Nucleus accumbens (tissue), 56 donors: ENCODE measurements at regions not wholly inside any gene's neighbourhood (a gene's known extent, or its start where the extent isn't known, plus 50 kb on each side); places are given as distances from the start of the nearest gene placed in this dataset.
"Not testable (repeated sequence)": the region's sequence is repeated elsewhere in the genome, so short reads cannot be mapped to it uniquely, and the experiment has no call there.

Source experiments
- DNase-seq, 56 donors: peaks; one replicate each; lab custom pipeline; 2025; lab: John Stamatoyannopoulos, UW

DNA sequence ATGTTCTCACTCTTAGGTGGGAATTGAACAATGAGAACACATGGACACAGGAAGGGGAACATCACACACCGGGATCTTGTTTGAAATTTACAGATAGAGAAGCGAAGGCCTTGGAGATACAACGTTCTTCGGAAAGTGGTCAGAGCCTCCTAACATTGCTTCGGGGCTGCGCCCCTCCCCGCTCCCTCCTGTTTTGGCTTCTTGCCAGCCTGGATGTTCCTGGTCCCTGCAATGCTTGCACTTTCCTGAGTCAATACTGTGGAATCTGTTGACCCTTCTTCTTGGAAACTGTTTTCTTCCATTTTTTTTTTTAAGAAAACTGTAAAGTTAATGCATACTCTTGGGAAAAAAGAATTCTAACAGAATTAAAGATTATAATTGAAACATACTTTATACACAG, 360.8 kb downstream of the SOCS6 start:
- DNase-seq, result no peak

DNA sequence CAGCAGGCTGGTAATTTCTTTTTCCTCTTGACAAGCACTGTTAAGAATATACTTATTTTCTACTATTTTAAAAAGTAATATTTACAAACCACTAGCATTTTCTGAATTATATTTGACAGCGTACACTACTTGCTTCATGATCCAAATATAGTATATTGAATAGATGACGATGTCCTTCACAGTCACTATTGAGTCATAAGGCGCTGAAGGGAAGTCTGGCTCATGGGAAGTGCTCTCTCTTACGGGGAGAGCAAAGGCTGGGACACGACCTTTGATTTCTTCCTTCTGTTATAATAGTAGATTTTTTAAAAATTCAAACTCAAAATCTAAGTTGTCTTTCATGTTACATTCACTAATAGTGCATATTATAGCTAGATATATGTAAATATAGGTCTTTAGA, 357.1 kb downstream of the SOCS6 start:
- DNase-seq, result no peak

DNA sequence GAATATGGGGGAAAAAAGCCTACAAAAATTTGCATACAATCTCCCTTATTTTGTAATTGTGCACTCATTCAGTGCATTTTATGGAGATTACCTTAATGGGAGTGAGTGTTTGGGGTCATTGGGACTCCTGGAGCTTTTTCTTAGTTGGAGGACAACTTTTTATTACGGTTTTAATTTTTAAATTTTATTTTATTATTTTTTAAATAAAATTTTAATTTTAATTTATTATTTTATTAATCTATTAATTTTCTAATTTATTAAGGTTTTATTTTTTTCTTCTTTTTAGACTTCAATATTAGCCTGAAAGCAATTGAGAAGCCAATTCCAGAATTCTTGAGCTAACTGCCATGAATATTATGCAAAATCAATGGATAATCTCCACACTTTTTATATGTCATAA, 355.0 kb downstream of the SOCS6 start:
- DNase-seq, result no peak

DNA sequence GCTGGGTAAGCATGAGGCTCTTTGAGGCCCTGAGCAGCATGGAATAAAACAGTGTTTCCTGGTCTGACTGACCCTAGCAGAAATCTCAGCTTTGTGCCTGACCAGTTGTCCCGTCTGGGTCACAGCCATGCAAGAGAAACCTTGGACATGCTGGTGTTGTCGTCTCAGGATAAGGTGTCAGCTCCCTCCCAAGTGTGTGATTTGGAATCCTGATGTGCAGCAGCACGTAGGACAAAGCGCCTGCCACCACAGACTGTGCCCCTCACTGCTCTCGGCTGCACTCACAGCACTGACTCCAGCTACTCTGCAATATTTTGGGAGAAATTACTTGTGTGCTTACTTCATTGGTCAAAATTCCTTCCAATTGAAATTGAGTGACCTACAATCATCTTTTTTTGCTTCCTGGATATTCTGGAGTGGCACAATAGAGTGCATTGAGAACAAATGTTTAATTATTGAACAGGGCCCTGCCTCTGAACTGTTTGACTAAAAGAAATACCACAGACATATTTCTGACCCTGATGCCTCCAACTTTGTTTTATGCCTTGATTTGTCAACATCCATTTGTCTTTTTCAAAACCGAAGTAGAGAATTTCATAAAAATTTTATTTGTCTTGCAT, 352.4 kb downstream of the SOCS6 start:
- no peak for DNase-seq

DNA sequence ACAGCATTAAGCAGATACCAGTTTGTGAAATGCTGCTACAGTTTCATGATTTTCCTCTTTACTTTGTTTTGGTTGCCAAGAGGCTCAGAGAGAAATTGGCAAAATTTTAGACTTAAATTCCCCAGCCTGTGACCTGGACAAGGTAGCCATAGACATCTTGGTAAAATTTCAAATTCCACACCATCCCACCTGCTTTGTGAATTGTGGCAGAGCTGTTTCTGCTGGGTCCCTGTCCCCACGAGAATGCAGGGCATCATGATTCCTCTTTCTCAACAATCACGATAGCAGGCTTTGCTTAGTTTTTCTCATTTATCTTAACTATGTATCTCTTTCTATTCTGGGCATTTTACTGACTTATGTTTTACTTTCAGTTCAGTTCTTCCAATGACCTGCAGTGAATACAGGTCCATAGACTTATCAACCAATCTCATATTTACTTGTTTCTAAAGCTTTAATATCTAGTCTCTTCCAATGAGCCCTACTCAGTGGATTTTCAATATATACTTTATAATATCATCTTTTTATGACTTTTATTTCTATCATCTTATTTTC, 351.6 kb downstream of the SOCS6 start:
- DNase-seq, result no peak

DNA sequence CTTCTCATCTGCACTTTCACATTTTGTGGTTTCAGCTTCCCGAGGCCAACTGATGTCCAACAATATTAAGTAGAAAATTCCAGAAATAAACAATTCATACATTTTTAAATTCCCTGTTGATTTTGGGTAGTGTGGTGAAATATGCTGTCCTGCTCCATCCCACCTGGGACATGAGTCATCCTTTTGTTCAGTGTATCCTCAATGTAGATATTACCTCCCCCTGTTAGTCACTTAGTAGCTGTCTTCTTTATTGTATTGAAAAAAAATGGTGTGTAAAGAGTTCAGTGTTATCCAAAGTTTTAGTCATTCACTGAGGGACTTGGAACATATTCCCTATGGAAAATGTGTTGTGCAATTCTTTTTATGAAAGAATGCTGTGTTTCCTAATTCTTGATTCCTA, 348.1 kb downstream of the SOCS6 start:
- no peak for DNase-seq

DNA sequence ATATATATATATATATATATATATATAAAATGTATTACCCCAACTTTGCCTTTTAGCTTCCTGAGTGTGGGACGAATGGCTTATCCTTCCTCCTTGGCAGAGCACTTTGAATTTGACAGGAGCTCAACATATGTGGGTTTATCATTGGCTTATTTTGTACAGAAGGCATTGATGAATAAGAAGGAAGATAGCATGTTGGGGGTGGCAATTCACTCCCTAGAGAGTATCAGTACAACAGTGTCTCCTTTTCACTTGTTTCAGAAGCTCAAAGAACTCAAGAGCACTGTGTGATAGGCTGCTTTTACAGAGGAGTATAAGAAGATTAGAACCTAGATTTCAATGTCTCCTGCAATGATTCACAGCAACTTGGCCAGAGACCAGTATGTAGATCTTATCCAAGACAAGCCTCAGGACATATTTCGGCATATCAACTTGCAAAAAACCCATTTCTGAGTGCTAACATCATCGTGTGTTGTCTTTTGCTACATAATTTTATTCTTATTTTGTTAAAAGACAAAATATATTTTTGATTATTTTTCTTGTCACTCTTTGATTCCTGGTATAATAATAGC, 345.8 kb downstream of the SOCS6 start:
- no peak for DNase-seq

DNA sequence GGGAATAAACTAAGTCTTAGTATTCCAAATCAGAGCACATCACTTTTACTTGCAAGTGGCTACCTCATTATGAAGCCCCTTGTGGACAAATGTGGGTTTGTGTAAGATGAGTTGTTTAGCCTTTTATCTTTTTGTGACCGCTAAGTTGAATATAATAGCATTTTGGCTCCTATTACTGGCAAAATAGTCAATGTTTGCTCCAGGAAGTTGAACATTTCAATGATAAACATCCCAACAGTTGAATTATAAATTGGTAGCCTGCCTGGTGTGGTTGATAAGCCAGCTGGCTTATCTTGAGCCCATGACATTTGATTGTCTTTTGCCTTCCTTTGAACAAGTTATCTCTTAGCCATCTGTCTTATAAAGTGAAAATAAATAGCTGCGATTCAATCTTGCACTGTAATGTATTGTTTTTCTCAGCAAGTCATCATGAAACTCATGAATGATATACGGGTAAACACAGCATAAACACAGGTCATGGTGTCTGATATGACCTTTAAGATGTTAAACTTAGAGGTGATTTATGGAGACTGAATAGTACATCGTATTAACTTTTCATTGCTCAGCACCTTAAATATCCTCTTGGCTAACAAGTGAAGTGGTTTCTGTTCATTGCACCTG, 338.4 kb downstream of the SOCS6 start:
- DNase-seq, result no peak

DNA sequence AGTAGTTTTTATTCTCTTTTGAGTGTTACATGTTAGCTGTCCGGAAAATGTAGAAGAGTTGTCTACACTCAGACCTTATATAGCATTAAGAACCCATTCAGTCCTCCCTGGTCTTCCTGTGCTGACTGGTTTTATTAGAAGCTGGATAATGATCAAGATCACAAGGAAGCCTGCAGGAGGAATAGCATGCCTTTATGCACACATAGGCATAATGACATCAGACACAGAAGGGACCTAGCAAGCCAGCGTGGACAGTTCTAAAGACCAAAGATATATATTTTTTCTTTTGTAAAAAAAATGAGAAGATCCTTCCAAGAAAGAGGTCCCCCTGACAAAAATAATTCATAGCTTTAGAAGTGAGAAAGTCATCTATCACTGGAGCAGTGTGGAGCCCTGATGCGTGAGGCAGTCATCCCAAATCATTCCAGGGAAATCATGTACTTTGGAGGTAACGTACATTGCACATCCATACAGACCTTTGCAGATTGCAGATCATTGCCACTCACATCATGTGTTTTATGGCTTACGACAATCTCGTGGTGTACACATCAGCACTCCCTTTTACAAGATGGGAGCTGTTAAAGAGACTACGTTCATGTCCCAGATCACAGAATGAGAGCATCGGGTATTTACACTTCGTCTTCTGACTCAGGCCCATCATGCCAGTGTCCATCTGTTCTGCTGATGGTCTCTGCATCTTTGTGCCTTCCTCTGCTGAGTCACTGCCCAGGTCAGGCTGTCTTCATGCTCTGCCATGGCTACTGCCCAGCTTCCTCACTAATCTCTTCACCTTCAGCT, 334.0 kb downstream of the SOCS6 start:
- DNase-seq, result no peak

DNA sequence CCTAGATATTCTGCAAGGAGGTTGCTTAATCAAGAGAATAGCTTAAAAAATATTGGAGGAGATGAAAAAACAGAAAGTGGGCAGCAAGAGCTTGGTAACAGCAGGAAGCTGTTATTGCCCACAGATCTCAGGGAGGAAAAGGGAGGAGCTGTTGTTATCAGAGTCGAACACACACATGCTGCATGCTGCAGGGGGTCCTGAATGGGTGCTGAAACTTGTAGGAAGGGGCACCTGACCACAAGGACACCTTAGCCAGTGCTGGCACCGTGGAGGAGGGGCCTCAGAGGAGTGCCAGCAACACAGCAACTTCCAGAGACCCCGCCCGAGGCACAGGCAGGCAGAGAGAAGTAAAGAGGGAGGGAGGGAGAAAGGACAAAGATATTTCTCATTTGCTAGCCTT, 332.9 kb downstream of the SOCS6 start:
- no peak for DNase-seq

DNA sequence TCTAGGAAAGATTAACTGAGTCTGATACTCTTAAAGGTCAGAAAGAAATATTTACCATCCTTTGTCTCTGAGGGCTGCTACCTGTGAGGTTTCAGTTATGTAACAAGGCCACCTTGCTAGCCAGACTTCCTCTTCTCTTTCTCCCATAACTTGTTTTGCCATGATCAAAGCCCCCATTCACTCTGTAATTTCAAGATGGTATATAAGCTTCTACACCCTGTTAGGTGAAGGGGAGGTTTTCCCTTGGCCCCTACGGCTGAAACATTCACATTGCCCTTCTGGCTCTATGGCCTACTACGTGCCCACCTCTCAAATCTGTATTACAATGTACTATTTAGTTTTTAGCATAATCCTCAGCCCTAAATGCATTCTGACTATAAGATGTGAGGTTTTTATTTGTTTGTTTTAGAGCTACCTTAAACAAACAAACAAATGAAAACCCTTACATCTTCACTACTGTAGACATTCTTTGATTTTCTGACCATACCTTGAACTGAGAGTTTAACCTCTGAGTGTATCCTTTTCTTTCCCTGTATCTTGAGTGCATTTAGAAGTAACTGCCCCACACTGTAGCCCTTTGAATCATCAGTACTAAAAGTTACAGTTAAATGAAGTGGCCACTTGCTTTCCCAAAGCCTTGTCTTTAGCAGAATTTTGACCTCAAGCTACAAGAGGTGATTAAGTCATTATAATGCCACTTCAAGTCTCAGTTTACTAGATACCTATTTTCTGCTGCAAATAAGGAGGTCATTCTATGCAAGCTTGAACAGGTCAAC, 332.2 kb downstream of the SOCS6 start:
- DNase-seq, result no peak

DNA sequence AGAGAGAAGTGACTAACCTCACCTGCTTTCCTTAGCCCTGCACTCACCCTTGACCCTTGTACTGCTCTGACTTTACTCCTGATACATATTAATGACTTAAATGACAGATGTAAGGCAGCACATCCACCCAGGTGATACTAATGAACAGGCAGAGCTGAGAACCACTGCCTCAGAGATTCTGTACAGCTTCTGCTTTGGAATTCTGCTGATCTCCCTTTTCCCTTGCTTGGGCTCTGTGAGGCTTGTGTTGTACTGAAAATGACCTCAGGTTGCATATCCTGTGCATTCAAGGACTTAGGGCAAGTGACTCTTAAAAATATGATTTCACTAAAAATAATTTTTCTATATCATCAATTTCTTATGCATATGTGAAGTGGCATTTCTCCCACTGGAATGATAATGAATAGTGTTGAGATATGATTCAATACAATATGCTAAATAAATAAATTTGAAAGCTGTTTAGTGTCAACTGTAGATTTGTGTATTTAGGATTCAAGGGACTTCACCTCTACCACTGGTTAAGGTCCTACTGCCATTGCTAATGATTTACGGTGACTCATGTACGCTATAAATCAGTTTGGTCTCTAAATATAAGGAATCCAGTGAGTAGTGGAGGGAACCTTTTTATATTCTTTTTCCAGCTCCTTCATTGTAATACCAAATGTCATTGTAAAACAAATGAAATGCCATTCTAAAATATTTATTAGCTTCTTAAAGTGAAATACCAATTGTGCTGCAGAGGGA, 328.3 kb downstream of the SOCS6 start:
- no peak for DNase-seq

DNA sequence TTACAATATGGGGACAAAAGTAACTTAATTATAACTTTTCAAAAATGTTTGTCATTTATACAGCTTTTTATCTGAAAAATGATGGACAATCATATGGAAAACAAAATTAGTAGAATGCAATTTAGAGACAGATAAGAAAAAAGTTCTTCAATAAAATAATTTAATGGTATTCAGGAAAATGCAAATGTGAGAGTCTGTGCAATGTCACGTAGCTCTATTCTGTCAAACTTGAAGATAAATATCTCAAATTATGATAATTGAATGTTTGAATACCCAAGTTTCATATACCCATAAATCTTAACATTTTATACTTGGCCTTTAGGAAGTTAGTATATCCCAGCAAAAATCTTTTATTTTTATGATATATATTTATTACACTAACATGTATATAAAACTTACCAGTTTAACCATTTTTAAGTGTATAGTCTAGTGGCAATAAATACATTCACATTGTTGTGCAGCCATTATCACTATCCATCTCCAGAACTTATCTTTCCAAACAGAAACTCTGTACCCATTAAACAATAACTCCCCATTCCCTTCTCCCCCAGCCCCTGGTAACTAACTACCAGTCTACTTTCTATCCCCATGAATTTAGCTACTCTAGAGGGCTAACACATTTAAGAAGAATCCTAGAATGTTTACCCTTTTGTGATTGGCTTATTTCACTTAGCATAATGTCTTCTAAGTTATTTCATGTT, 311.5 kb downstream of the SOCS6 start:
- DNase-seq, result no peak

DNA sequence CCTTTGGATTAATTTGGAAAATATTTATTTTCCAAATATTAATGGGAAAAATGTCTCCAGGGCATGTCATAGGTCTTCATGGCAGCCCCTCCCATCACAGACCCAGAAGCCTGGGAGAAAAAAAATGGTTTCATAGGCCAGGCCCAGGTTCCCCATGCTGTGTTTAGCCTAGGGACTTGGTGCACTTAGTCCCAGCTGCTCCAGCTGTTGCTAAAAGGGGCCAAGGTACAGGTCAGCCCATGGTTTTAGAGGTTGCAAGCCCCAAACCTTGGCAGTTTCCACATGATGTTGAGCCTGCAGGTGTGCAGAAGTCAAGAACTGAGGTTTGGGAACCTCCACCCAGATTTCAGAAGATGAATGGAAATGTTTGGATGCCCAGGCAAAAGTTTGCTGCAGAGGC, 309.6 kb downstream of the SOCS6 start:
- no peak for DNase-seq

DNA sequence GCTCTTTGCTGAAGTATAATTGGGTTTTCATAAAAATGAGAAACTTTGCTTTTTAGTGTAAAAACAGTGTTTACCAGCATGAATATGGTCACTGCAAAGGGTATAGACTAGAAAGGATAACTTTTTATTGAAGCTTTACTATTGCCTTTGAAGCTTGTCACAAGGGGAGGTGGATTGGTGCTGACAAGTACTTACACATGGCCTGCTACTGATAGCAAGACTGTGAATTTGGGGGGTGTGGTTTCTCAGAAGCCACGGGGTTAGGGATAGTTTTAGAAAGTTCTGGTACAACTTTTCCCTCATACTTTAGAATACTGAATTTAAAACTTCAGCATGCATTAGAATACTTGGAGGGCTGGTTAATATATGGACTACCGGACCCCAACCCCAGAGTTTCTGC, 294.1 kb downstream of the SOCS6 start:
- no peak for DNase-seq

DNA sequence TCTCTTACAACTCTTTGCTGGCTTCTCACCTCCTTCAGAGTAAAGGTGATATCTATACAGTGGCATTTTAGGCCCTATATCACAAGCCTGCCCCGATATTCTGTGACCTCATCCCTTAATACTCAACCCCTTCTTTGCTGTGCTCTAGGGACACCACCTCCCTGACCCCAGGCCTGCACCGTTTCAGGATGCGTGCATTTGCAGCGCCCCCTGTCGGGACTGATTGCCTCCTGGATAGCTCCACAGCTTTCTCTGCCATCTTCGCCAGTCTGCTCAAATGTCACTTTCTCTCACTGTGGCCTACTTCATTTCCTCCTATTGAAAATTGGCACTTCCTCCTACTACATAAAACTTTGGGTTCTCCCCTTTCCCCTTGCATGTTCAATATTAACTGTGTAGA, 289.6 kb downstream of the SOCS6 start:
- DNase-seq, result no peak

DNA sequence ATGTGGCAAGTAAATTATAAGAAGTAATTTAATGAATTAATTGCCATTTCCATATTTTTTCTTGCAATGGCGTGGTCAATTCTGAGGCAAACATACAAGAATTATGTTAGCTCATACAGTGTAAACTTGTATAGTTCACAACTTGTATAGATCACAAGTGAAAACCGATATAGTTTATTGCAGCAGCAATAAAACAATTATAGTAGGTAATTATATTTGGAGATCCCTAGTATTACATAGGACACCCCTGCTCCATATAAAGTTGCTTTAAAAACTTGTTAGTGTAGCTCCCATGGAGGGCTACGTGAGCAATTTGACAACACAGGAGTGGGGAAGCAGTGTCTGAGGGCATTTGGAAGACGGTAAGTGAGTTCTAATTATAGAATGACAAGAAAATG, 288.2 kb downstream of the SOCS6 start:
- no peak for DNase-seq

DNA sequence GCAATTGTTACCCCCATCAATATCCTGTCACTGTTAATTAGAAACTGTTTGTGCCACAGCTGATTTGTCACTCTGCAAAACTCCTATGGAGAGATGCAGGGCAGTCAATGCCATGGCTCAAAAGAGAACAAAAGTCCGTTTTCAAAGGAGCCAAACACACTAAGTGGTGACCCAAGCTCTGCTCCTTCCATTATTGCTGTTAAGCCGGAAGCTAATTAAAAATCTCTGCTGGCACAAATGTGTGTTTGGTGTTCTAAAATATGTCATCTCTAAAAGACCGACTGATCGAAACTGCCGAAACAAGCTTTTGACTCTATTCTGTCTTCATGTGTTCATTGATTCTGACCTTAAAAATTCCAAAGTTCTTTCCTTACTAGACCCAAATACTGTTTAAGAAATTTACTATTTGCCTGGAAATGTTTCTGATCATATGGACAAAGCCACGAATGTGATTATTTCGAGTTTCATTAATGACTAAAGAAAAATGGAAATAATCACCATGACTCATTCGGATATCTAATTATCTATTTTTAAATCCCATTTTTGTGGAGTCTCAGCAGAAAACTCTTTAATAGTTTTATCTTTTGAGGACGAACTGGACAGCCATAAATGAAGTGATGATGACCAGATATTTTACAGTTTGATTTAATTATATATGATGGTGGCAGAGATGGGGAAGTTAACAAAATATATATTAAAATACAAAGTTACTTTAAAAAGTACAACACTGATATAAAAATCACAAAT, 287.6 kb downstream of the SOCS6 start:
- DNase-seq, result no peak

DNA sequence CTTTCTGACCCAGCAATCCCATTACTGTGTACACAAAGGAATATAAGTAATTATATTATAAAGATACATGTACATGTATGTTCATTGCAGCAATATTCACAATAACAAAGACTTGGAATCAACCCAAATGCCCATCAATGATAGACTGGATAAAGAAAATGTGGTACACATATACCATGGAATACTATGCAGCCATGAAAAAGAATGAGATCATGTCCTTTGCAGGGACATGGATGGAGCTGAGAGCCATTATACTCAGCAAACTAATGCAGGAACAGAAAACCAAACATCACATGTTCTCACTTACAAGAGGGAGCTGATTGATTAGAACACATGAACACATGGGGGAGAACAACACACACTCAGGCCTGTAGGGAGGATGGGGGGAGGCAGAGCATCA, 286.1 kb downstream of the SOCS6 start:
- not testable (repeated sequence) for DNase-seq
